Stimulated activated CD4-positive, alpha-beta T cell treated with anti-CD3 and anti-CD28 coated beads, Interleukin-1b, Interleukin-23, amount 100 ng/mL, for 48 hours (primary cell): ENCODE measurements at regions not wholly inside any gene's neighbourhood (a gene's known extent, or its start where the extent isn't known, plus 50 kb on each side); places are given as distances from the start of the nearest gene placed in this dataset.
"Not testable (repeated sequence)": the region's sequence is repeated elsewhere in the genome, so short reads cannot be mapped to it uniquely, and the experiment has no call there.

Experiments used
- DNase-seq: peaks from one replicate; pipeline ENCODE4 v3.0.0-alpha.2; 2020

DNA sequence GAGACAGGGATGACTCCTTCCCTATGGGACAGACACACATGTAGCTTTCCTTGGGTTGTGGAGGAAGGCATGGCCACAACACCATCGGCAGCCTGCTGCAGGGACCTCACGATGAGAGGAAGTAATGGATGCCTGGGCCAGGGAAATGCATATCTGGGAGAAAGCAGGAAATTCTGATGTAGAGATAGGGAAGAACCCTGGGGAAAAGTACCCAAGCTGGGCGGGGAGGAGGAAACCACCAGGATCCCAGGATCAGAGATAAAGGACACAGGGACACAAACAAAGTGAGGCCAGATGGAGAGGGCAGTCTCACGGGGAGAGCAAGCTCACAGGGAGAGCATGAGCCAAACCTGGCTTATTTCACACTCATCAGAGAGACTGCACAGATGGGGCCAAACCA lies 294.7 kb upstream of the TEKT4 start:
- DNase-seq = not testable (repeated sequence)

DNA sequence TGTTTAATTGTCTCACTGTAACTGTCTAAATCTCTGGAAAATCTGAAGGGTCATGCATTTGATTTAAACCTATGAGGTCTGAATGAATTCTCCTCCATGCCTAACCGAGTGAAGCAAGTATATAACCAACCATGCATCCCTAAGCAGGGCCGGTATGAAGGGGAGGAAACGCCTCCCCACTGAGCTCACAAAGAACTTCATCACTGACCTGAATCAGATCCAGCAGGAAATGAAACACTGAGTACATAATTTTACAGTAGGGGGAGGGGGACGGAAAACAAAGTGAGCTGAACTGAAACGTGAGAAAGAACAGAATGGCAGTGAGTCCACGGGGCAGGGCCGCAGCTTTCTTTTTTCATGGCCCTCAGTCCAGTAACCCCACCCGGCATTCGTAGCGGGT lies 294.1 kb upstream of the TEKT4 start:
- DNase-seq = not testable (repeated sequence)

GRCh38 chr2:94579221-94579620 lies 292.0 kb upstream of the TEKT4 start:
- not testable (repeated sequence) for DNase-seq

DNA sequence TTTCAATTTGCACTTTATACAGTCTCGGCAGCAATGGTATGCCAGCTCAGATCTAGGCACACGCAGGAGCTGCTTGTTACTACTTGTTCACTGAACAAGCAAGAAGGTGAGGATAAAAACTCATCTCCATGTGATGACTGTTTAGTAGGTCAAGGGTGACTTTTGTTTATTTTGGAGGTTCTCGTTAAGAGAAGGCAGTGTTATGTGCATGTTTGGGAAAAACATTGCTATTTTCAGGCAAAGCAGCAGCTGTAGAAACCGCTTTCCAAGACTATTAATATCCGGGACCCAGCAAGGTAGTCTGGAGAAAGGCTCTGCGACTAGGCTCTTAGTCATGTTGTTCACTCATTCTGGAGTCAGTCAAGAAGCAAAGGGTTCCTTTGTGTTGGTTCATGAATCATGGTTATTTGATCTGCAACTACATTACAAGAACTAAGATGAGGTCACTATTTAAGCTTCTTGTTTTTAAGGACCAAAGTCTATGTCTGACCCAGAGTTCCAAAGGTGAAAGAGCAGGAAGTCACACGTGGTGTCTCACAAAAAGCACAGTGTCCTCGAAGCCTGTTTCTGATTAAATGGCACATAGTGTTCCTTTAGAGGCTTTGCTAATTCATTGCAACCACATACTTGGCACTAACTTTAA lies 288.0 kb upstream of the TEKT4 start:
- DNase-seq = not testable (repeated sequence)

DNA sequence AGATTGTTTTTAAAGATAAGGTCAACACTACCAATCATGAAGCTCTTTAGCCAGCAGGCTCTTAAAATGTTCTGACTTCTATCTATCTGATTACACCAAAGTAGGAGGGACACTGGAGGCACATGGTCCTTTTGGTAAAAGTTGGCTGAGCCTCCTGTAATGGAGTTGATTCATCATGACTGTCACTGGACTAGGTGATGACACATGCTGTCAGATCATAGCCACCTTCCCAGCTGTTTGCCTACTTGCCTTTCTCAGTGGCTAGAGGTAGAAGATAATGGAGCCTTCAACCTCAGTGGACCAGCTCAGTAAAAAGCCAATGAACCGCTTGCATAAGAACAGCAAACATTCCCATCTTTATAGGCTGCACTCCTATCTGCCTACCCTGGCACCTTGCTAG lies 286.7 kb upstream of the TEKT4 start:
- DNase-seq = peak; percentile 8

DNA sequence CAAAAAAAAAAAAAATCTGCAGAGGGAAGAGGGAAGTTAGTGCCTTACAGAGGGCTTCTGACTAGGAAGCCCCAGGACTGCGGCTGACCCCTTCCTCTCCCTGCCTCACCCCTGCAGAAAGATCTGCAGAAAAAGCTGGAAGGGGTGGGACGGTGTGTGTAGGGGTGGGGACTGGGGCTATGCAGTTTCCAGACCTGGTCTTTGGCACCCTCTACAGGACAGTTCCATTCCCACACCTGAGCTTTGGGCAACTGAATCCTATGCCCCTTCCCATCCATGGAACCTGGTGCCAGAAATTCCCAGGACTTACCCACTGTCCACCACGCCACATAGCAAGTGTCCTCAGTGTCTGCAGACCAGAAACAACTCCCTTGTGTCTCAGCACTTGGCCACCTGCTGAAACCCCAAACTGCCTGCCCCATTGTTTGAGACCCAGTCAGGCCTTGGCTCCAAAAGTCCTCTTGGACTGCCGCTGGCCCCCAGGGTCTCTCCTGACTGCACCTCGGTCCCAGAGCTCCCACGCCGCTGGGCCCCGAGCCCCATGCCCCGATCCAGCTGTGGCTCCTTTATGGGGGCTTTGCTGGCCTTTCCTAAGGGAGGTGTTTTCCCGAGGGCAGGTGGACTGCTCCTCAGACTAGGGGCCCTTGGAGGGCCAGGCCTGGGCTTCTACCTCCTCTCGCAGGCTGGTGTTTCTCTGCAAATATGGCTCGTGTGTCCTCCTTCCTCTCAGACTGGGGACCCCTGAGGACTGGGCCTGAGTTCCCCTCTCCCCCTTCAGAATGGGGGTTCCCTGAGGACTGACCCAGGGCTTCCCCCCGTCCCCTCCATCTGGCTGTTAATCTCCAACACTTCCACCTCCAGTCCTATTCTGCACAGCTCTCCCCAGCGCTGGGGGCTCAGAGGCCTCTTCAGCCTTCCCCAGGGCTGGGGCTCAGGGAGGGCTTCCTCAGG lies 284.9 kb upstream of the TEKT4 start:
- DNase-seq = peak; percentile 13

GRCh38 chr2:94587042-94587441 lies 284.2 kb upstream of the TEKT4 start:
- not testable (repeated sequence) for DNase-seq

DNA sequence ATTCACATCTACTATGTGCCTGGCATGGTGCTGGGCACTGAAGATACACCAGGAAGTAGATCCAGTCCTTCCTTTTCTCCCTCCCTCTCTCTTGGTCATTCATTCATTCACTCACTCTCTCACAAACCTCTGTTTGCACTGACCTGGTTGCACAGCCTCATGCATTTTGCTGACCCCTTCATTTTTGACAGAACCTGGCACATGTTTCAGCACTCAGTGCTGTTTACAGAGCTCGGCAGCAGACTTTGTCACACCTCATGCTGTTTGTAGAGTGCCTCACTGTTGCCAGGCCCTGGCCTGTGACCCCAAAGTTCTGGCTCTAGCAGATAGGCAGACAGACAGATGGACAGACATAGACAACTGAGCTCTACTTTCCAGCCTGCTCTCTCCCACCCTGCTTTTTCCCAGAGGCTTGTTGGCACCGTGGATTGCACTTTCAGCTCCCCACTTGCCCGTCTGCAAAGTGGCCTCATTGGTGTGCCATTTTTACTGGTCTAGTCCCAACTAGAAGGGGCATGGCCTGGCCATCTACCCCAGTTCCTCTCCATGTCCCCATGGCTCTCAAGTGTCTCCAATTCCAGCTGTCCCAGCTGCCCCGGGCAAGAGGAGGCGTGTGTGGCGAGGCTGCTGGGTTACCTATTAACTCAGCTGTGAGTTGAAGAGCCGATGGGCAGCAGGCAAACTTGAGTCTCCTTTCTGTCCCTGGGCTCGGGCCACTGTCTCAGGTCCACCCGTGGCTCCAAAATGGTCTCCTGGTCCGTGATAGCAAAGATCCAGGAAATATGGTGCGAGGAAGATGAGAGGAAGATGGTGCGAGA lies 277.0 kb upstream of the TEKT4 start:
- DNase-seq = not testable (repeated sequence)

DNA sequence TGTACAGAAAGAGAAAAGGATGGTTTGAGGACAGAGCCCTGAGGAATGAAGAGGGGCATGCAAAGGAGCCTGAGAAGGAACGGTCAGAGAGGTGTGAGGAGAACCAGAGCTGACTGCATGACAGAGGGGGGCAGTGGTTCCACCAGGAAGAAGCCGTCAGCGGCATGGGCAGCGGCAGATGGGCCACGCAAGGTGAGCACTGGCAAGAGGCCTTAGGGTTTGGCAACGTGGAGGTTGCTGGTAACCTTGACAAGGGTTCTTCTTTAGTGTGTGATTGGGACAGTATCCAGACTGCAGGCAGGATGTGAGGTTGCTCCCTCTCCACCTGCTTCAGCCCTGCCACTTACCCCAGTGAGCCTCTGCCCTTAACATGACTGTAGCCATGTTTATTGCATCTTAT lies 275.3 kb upstream of the TEKT4 start:
- DNase-seq = not testable (repeated sequence)

DNA sequence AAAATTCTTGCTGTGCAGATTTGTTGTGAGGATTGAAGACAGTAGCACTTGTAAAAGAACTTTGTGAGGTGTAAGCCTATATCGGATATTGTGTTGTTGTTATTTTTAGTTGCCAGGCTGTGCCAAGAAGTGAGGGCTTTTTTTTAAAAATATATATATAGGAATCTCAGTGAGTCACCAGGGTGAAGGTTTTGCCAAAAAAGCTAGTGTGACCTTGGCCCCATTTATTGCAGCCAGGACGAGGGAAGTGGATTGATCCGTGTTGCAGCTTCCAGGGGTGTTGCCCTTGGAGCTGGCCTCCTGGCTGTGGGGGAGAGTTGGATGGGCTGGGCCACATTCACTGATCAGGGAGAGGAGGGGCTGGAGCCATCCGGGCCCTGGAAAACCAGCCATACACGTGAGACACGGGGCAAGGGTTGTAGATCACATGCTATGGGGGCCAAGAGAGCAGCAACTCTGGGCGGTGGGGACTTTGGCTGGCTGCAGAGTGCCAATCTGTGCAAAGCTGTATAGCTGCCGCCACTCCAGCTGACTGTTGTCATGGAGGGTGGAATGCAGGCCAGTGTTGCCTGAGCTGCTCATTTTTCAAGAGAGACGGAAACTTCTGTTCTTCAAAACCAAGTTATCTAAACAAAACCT lies 273.0 kb upstream of the TEKT4 start:
- not testable (repeated sequence) for DNase-seq

DNA sequence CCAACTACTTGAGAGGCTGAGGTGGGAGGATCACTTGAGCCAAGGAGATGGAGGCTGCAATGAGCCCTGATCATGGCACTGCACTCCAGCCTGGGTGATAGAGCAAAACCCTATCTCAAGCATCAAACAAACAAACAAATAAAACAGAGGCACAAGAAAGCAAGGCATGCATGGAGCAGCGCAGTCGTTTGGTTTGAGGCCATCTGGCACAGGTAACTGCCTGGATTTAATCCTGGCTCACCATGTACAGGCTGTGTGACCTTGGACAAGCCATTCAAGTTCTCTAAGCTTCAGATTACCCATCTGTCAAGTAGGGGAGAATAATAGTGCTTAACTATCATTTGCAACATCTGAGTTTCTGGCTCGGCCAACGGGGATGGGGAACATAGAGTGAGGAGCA lies 270.3 kb upstream of the TEKT4 start:
- not testable (repeated sequence) for DNase-seq

- no peak for DNase-seq
Observed at GRCh38 chr2:94602466-94602865, 268.8 kb upstream of the TEKT4 start.

GRCh38 chr2:94622113-94622618 lies 249.1 kb upstream of the TEKT4 start:
- no peak for DNase-seq

DNA sequence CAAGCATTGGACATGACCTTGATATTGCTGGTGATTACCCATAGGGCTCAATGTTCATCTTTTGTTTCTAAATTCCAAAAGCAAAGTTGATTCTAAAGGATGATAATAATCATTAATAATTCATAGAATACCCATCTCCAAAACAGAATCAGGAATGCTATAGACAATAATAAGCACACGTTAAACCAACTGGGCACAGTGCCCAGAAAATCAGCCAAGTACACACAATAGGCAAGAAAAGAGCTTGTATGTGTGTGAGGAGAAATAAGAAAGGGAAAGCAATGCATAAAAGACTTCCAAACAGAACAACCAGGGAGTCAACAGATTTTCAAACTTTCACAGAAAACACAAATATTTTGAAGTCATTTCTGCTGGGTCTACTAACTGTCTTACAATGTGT lies 242.3 kb upstream of the TEKT4 start:
- not testable (repeated sequence) for DNase-seq

DNA sequence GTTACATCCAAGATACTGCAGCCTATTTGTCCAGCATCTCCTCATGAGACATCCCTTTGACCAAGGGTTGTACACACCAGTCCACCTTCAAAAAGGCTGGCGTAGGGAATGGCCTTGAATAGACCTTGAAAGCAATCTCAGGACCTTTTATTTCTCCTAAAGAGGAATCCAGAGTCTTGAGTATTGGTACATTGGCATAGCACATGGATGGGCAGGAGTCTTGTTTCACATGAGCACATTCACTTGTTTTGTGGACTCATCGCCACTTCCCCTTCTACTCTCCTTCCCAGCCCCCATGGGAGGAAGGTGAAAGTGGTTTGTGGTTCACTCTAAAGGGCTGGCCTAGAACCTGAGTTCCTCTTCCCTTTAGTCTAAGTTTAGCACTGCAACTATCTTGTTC lies 229.8 kb upstream of the TEKT4 start:
- not testable (repeated sequence) for DNase-seq

GRCh38 chr2:94652131-94652530 lies 219.1 kb upstream of the TEKT4 start:
- not testable (repeated sequence) for DNase-seq

DNA sequence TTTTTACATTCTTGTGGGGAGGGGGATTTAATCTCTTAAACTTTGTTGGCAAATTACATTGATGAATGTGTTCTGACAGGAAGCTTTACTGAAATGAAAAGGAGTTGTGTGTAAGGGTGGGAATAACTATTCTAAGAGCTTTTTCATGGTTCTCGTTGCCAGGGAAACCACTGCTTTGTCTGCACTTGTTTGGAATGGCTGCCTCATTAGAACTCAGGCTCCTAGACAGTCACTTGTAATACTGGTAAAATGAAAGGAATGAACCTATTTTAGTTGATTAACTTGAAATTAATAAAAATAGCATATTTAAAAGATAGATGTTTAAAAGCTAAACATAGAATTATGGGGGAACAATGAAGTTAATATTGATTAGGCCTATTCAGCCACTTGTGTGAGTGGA lies 201.4 kb upstream of the TEKT4 start:
- not testable (repeated sequence) for DNase-seq

GRCh38 chr2:94694236-94694635 lies 177.0 kb upstream of the TEKT4 start:
- DNase-seq = not testable (repeated sequence)

GRCh38 chr2:94708982-94709381 lies 162.2 kb upstream of the TEKT4 start:
- not testable (repeated sequence) for DNase-seq

GRCh38 chr2:94725543-94725942 lies 145.7 kb upstream of the TEKT4 start:
- no peak for DNase-seq

DNA sequence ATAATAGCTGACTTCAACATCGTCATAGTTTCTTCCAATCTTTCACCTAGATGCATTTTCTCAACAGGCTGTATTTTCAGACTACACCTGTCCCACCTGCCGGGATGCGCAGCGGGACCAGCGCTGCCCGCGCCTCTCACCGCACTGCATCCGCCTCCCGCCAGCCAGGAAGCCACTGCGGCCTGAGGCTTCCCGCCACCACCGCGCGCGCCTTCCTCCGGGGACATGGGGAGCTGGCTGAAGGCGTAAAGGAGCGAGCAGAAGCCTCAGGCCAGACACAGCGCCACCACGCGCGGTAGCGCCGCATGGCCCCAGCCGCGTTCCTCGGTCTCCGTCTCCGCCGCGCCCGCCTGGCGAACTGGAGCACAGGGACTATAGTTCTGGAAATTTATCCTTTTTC lies 135.7 kb upstream of the TEKT4 start:
- DNase-seq = not testable (repeated sequence)

DNA sequence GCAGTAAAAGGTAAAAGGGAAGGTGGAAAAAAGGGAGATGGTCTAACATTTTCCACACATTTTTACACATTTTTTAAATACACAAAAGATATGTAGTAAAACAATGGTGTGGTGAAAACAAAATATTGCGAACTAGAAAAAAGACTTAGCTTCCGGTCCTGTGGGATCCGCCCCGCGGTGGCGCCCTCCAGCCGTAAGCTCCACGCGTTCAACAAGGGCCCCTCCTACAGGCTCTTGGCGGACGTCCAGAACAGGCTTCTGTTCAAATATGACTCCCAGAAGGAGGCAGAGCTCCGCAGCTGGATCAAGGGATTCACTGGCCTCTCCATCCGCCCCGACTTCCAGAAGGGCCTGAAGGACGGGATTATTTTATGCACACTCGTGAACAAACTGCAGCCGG lies 134.1 kb upstream of the TEKT4 start:
- not testable (repeated sequence) for DNase-seq
